ENCODE measurements at regions not wholly inside any gene's neighbourhood (a gene's known extent, or its start where the extent isn't known, plus 50 kb on each side); places are given as distances from the start of the nearest gene placed in this dataset.

- no peaks in the 10 kb centered on the region for H3K4me1 ChIP-seq (ENCODE audit: control insufficient read depth, extremely low read depth, insufficient read depth, low read length)
- H3K4me2 ChIP-seq (ENCODE audit: extremely low read depth, insufficient read depth, low read length): no peak overlapping the region
- no peaks in the 10 kb centered on the region for H3K79me2 ChIP-seq (ENCODE audit: control insufficient read depth, insufficient read depth, low read length)
- H3K27me3 ChIP-seq (ENCODE audit: control insufficient read depth, insufficient read depth, low read length): no peaks in the 10 kb centered on the region
- H3K9me3 ChIP-seq (ENCODE audit: control insufficient read depth, insufficient read depth, low read depth, low read length): no peaks in the 10 kb centered on the region
- H3K9ac ChIP-seq (ENCODE audit: insufficient read depth, low read length): no peak overlapping the region
- H3K27ac ChIP-seq (ENCODE audit: insufficient read depth, low read length): no peak overlapping the region
- no peak for DNase-seq (ENCODE audit: low read depth in 2 of 2)
- H4K20me1 ChIP-seq (ENCODE audit: control insufficient read depth, extremely low read depth, insufficient read depth, low read length): no peaks in the 10 kb centered on the region
- H3K36me3 ChIP-seq (ENCODE audit: control insufficient read depth, insufficient read depth, low read length): no peaks in the 10 kb centered on the region
- TF ChIP-seq EZH2 (IDR thresholded peaks at IDR 0.05; ENCODE audit: low read length, missing control alignments) (no peak), CTCF (conservative IDR thresholded peaks at IDR 0.05 in 1 of 2, IDR thresholded peaks at IDR 0.05 in 1 of 2; ENCODE audit: low read depth in 1 of 2, low read length in 2 of 2) (no peak)
- H2AFZ ChIP-seq (ENCODE audit: low read length): no peak overlapping the region
- no peak overlapping the region for H3K4me3 ChIP-seq (replicated peaks in 1 of 4; ENCODE audit: control extremely low read depth in 1 of 4, insufficient read depth in 1 of 4, low read depth in 3 of 4, low read length in 4 of 4)
Observed at GRCh38 chr4:23134331-23134730, 441.6 kb downstream of the GBA3 start.

GRCh38 chr4:23130845-23131244, 438.1 kb downstream of the GBA3 start:
- no peaks in the 10 kb centered on the region for H3K9me3 ChIP-seq (ENCODE audit: control insufficient read depth, insufficient read depth, low read depth, low read length)

GRCh38 chr4:23125118-23125517, 432.4 kb downstream of the GBA3 start:
- TF ChIP-seq CTCF (conservative IDR thresholded peaks at IDR 0.05 in 1 of 2, IDR thresholded peaks at IDR 0.05 in 1 of 2; ENCODE audit: low read depth in 1 of 2, low read length in 2 of 2) (no peak), EZH2 (IDR thresholded peaks at IDR 0.05; ENCODE audit: low read length, missing control alignments) (no peak)
- H3K4me2 ChIP-seq (ENCODE audit: extremely low read depth, insufficient read depth, low read length): no peak overlapping the region
- H3K79me2 ChIP-seq (ENCODE audit: control insufficient read depth, insufficient read depth, low read length): no peaks in the 10 kb centered on the region
- H3K4me3 ChIP-seq (replicated peaks in 1 of 4; ENCODE audit: control extremely low read depth in 1 of 4, insufficient read depth in 1 of 4, low read depth in 3 of 4, low read length in 4 of 4): no peak overlapping the region
- no peak overlapping the region for H3K27ac ChIP-seq (ENCODE audit: insufficient read depth, low read length)
- no peak for DNase-seq (ENCODE audit: low read depth in 2 of 2)
- no peaks in the 10 kb centered on the region for H3K36me3 ChIP-seq (ENCODE audit: control insufficient read depth, insufficient read depth, low read length)
- H3K4me1 ChIP-seq (ENCODE audit: control insufficient read depth, extremely low read depth, insufficient read depth, low read length): no peaks in the 10 kb centered on the region
- no peaks in the 10 kb centered on the region for H3K9me3 ChIP-seq (ENCODE audit: control insufficient read depth, insufficient read depth, low read depth, low read length)
- H3K9ac ChIP-seq (ENCODE audit: insufficient read depth, low read length): no peak overlapping the region
- no peaks in the 10 kb centered on the region for H4K20me1 ChIP-seq (ENCODE audit: control insufficient read depth, extremely low read depth, insufficient read depth, low read length)
- no peak overlapping the region for H2AFZ ChIP-seq (ENCODE audit: low read length)
- no peaks in the 10 kb centered on the region for H3K27me3 ChIP-seq (ENCODE audit: control insufficient read depth, insufficient read depth, low read length)

More at GRCh38 chr4:23130845-23131244, 438.1 kb downstream of the GBA3 start:
- Histone ChIP-seq H3K27me3 (ENCODE audit: control insufficient read depth, insufficient read depth, low read length) (no peaks in the 10 kb centered on the region), H3K36me3 (ENCODE audit: control insufficient read depth, insufficient read depth, low read length) (no peaks in the 10 kb centered on the region), H3K27ac (ENCODE audit: insufficient read depth, low read length) (no peak overlapping the region), H3K9ac (ENCODE audit: insufficient read depth, low read length) (no peak overlapping the region), H3K79me2 (ENCODE audit: control insufficient read depth, insufficient read depth, low read length) (no peaks in the 10 kb centered on the region), H3K4me1 (ENCODE audit: control insufficient read depth, extremely low read depth, insufficient read depth, low read length) (no peaks in the 10 kb centered on the region), H3K4me3 (replicated peaks in 1 of 4; ENCODE audit: control extremely low read depth in 1 of 4, insufficient read depth in 1 of 4, low read depth in 3 of 4, low read length in 4 of 4) (no peak overlapping the region), H4K20me1 (ENCODE audit: control insufficient read depth, extremely low read depth, insufficient read depth, low read length) (no peaks in the 10 kb centered on the region), H3K4me2 (ENCODE audit: extremely low read depth, insufficient read depth, low read length) (no peak overlapping the region), H2AFZ (ENCODE audit: low read length) (no peak overlapping the region)
- DNase-seq (ENCODE audit: low read depth in 2 of 2): no peak
- TF ChIP-seq CTCF (conservative IDR thresholded peaks at IDR 0.05 in 1 of 2, IDR thresholded peaks at IDR 0.05 in 1 of 2; ENCODE audit: low read depth in 1 of 2, low read length in 2 of 2): no peak
- TF ChIP-seq EZH2 (IDR thresholded peaks at IDR 0.05; ENCODE audit: low read length, missing control alignments): no peak

Data from fibroblast of lung (primary cell).